HepG2 (cell line): ENCODE measurements at regions not wholly inside any gene's neighbourhood (a gene's known extent, or its start where the extent isn't known, plus 50 kb on each side); places are given as distances from the start of the nearest gene placed in this dataset.

Experiments
- ATAC-seq: fragments of 200-7000 bp; cut with Tn5 transposase; 3 replicates; pipeline ENCODE4 v1.9.1; 2020; ENCODE audit warnings: mild to moderate bottlenecking, moderate library complexity
- BruUV-seq: library from RNA; stranded (reverse); fragments of 400-500 nt; replicated peaks from 2 replicates; lab custom pipeline; 2021; lab: Mats Ljungman, UMichigan
- CTCF ChIA-PET: fragments of 300-600 bp; formaldehyde crosslinking; extraction: SDS; loops from one replicate; lab custom pipeline; 2021; ENCODE audit warnings: low total read pairs, inconsistent platforms, low intra/inter-chr PET ratio; lab: Yijun Ruan, JAX
- POLR2A ChIA-PET: fragments of 350-600 bp; sonication (Branson Sonifier 250); formaldehyde crosslinking; loops from one replicate; lab custom pipeline; 2020; ENCODE audit warnings: antibody characterized with exemption, inconsistent platforms; lab: Yijun Ruan, JAX
- DNase-seq: peaks from one replicate; pipeline ENCODE4 v3.0.0-alpha.2; 2015; ENCODE audit warnings: low spot score
- FAIRE-seq: peaks from 3 replicates; lab custom pipeline; 2011; peaks lifted over from hg19 to GRCh38; lab: Jason Lieb, UNC
- H2AFZ ChIP-seq: one replicate; pipeline ENCODE4 v1.6.1; 2011; ENCODE audit warnings: low read length, inconsistent platforms
- H3K27ac ChIP-seq: fragments of 300-600 bp; 3 replicates; pipeline ENCODE4 v1.8.0; 2011; ENCODE audit warnings: mixed run types, mild to moderate bottlenecking, mixed read lengths, low read length, inconsistent platforms; ENCODE audit not compliant: insufficient read depth; ENCODE audit errors: extremely low read length
- H3K27me3 ChIP-seq, 2 experiments: fragments of 200-600 bp in 1 of 2; 2 replicates in 1 of 2; 3 replicates in 1 of 2; pipeline versions ENCODE4 v1.6.0 to v1.8.0; 2011; ENCODE audit warnings: low read length in 2 of 2, mild to moderate bottlenecking in 2 of 2, moderate library complexity in 2 of 2, inconsistent platforms in 1 of 2; ENCODE audit not compliant: insufficient read depth in 2 of 2, control insufficient read depth in 1 of 2
- H3K36me3 ChIP-seq, 2 experiments: fragments of 200-600 bp in 1 of 2; replicated peaks in 1 of 2; 2 replicates in 1 of 2; 3 replicates in 1 of 2; pipeline versions ENCODE4 v1.5.1 to v1.8.0; 2011; ENCODE audit warnings: low read length in 2 of 2, inconsistent platforms in 1 of 2; ENCODE audit not compliant: insufficient read depth in 2 of 2, control insufficient read depth in 1 of 2
- H3K4me1 ChIP-seq: 2 replicates; pipeline ENCODE4 v1.5.1; 2012; ENCODE audit warnings: low read length, inconsistent platforms; ENCODE audit not compliant: insufficient read depth
- H3K4me2 ChIP-seq: 2 replicates; pipeline ENCODE4 v1.6.0; 2011; ENCODE audit warnings: low read depth, low read length, inconsistent platforms
- H3K4me3 ChIP-seq, 3 experiments: fragments of 200-600 bp in 1 of 3; sonication (generic), shearing (Covaris generic) in 1 of 3; replicated peaks in 1 of 3; 2 replicates each; pipeline ENCODE4 v1.5.1; 2011 to 2016; ENCODE audit warnings: low read length in 3 of 3, inconsistent platforms in 2 of 3, low read depth in 2 of 3, mild to moderate bottlenecking in 2 of 3, control low read depth in 1 of 3, mixed read lengths in 1 of 3; ENCODE audit not compliant: insufficient read depth in 1 of 3
- H3K79me2 ChIP-seq: one replicate; pipeline ENCODE4 v1.6.1; 2011; ENCODE audit warnings: low read length, inconsistent platforms; ENCODE audit not compliant: insufficient read depth
- H3K9ac ChIP-seq: 2 replicates; pipeline ENCODE4 v1.6.0; 2011; ENCODE audit warnings: mild to moderate bottlenecking, low read depth, low read length, inconsistent platforms; ENCODE audit not compliant: insufficient read depth
- H3K9me3 ChIP-seq: 2 replicates; pipeline ENCODE4 v1.5.1; 2012; ENCODE audit warnings: mild to moderate bottlenecking, low read length
- H4K20me1 ChIP-seq: 2 replicates; pipeline ENCODE4 v1.6.0; 2011; ENCODE audit warnings: inconsistent platforms, mild to moderate bottlenecking, low read length, moderate library complexity; ENCODE audit not compliant: insufficient read depth
- ARID5B ChIP-seq: IDR thresholded peaks from 2 replicates; pipeline ENCODE4 v1.4.0; 2020; ENCODE audit warnings: mild to moderate bottlenecking, missing genetic modification reagents
- CREB3 ChIP-seq: sonication (generic); formaldehyde crosslinking; IDR thresholded peaks from 2 replicates; pipeline ENCODE4 v1.5.0; 2020; ENCODE audit warnings: missing genetic modification reagents
- ETV5 ChIP-seq: IDR thresholded peaks from 2 replicates; pipeline ENCODE4 v1.6.1; 2018; ENCODE audit warnings: missing biosample characterization, missing genetic modification reagents, inconsistent platforms, borderline replicate concordance
- GMEB2 ChIP-seq: IDR thresholded peaks from 2 replicates; pipeline ENCODE4 v1.6.1; 2016; ENCODE audit warnings: missing biosample characterization, missing genetic modification reagents, low read depth
- MEIS1 ChIP-seq: sonication (generic); formaldehyde crosslinking; IDR thresholded peaks from 2 replicates; pipeline ENCODE4 v1.9.0; 2021; ENCODE audit warnings: mild to moderate bottlenecking, missing genetic modification reagents, moderate library complexity, borderline replicate concordance
- REL ChIP-seq: sonication (generic); formaldehyde crosslinking; conservative IDR thresholded peaks from 2 replicates; pipeline ENCODE4 v1.8.0; 2022; ENCODE audit warnings: mild to moderate bottlenecking, missing genetic modification reagents, moderate library complexity
- SNAPC5 ChIP-seq: sonication (generic); formaldehyde crosslinking; IDR thresholded peaks from 2 replicates; pipeline ENCODE4 v1.8.1; 2023; ENCODE audit warnings: mild to moderate bottlenecking, missing genetic modification reagents, borderline replicate concordance
- ZNF256 ChIP-seq: sonication (generic); formaldehyde crosslinking; conservative IDR thresholded peaks from 2 replicates; pipeline ENCODE4 v1.4.0; 2020; ENCODE audit warnings: missing genetic modification reagents
- ZNF274 ChIP-seq: sonication (generic); formaldehyde crosslinking; IDR thresholded peaks from 2 replicates; pipeline ENCODE4 v1.5.1; 2020; ENCODE audit warnings: mild to moderate bottlenecking, missing genetic modification reagents
- ZNF362 ChIP-seq: sonication (generic); formaldehyde crosslinking; IDR thresholded peaks from 2 replicates; pipeline ENCODE4 v1.4.0; 2020; ENCODE audit warnings: missing genetic modification reagents, mild to moderate bottlenecking, borderline replicate concordance
- ZNF704 ChIP-seq: sonication (generic); formaldehyde crosslinking; IDR thresholded peaks from 2 replicates; pipeline ENCODE4 v1.8.1; 2023; ENCODE audit warnings: mild to moderate bottlenecking, inconsistent platforms, moderate library complexity, missing genetic modification reagents, borderline replicate concordance
- ZNF841 ChIP-seq: sonication (generic); formaldehyde crosslinking; IDR thresholded peaks from 2 replicates; pipeline ENCODE4 v1.8.1; 2023; ENCODE audit warnings: missing genetic modification reagents, borderline replicate concordance
- in situ Hi-C: cut with HindIII; loops from 2 replicates; pipeline ENCODE4 v1.10.0; 2017; ENCODE audit warnings: low pct_unique_long_range_greater_than_20kb; ENCODE audit not compliant: extremely low pct_ligation_motif_present
- intact Hi-C: fragments of 100-400 bp; cut with micrococcal nuclease; formaldehyde crosslinking; loops from one replicate; pipeline ENCODE4 v1.10.0; 2022; ENCODE audit not compliant: unreplicated experiment

- no peaks in the 10 kb centered on the region for H3K4me1 ChIP-seq
- no TSS peak for BruUV-seq
- H4K20me1 ChIP-seq = no peaks in the 10 kb centered on the region
- POLR2A ChIA-PET = no interaction called here
- H3K9ac ChIP-seq = no peak overlapping the region
- CTCF ChIA-PET = no interaction called here
- H3K4me2 ChIP-seq = no peak overlapping the region
- no peak overlapping the region for H3K4me3 ChIP-seq
- DNase-seq (no peak), ATAC-seq (no peak), FAIRE-seq (no peak)
- H3K27ac ChIP-seq = no peak overlapping the region
- no peak overlapping the region for H2AFZ ChIP-seq
- H3K27me3 ChIP-seq = no peaks in the 10 kb centered on the region
- in situ Hi-C loops = no loop called here
- no peaks in the 10 kb centered on the region for H3K79me2 ChIP-seq
- H3K9me3 ChIP-seq = no peaks in the 10 kb centered on the region
- no peaks in the 10 kb centered on the region for H3K36me3 ChIP-seq
- intact Hi-C loops = no loop called here
- TF ChIP-seq REL (CRISPR knock-in tag) (no peak), ETV5 (no peak), ZNF256 (CRISPR knock-in tag) (no peak), SNAPC5 (CRISPR knock-in tag) (no peak), ARID5B (CRISPR knock-in tag) (no peak), ZNF362 (CRISPR knock-in tag) (no peak), GMEB2 (CRISPR knock-in tag) (no peak), ZNF274 (CRISPR knock-in tag) (no peak), ZNF704 (no peak), CREB3 (no peak), ZNF841 (CRISPR knock-in tag) (no peak), MEIS1 (CRISPR knock-in tag) (no peak)
Observed at GRCh38 chrY:7654985-7655384, 743.4 kb upstream of the AMELY start.
